HEK293 (cell line): ENCODE measurements at regions not wholly inside any gene's neighbourhood (a gene's known extent, or its start where the extent isn't known, plus 50 kb on each side); places are given as distances from the start of the nearest gene placed in this dataset.

Source experiments
- CTCF ChIA-PET: fragments of 350-600 bp; formaldehyde crosslinking; extraction: SDS; loops from one replicate; lab custom pipeline; 2021; ENCODE audit warnings: antibody characterized with exemption; lab: Yijun Ruan, JAX
- POLR2A ChIA-PET: fragments of 300-600 bp; formaldehyde crosslinking; extraction: SDS; loops from one replicate; lab custom pipeline; 2020; ENCODE audit warnings: antibody characterized with exemption, inconsistent platforms; lab: Yijun Ruan, JAX
- H3K27ac ChIP-seq: fragments of 200-500 bp; sonication (Bioruptor generic); 2 replicates; pipeline ENCODE4 v1.5.1; 2014; ENCODE audit warnings: low read depth, low read length, control low read depth, inconsistent platforms; ENCODE audit errors: extremely low read depth
- H3K36me3 ChIP-seq, 2 experiments: fragments of 200-500 bp in 1 of 2; sonication (Bioruptor generic) in 1 of 2; 1 replicate in 1 of 2; 2 replicates in 1 of 2; pipeline ENCODE4 v1.5.1; 2014 to 2017; ENCODE audit warnings: inconsistent platforms in 2 of 2, low read length in 2 of 2; ENCODE audit not compliant: control insufficient read depth in 2 of 2, insufficient read depth in 1 of 2
- H3K4me1 ChIP-seq: fragments of 200-500 bp; sonication (Bioruptor generic); 2 replicates; pipeline ENCODE4 v1.5.1; 2014; ENCODE audit warnings: mild to moderate bottlenecking, low read length, inconsistent platforms; ENCODE audit not compliant: control insufficient read depth, insufficient read depth
- H3K4me3 ChIP-seq: 2 replicates; pipeline ENCODE4 v1.5.1; 2011; ENCODE audit warnings: low read depth, mild to moderate bottlenecking, control low read depth, low read length, moderate library complexity
- H3K9me3 ChIP-seq: fragments of 200-500 bp; sonication (Bioruptor generic); 2 replicates; pipeline ENCODE4 v1.5.1; 2014; ENCODE audit warnings: low read depth, low read length, inconsistent platforms; ENCODE audit not compliant: control insufficient read depth, insufficient read depth
- GLIS2 ChIP-seq: fragments of 450-650 bp; formaldehyde crosslinking; IDR thresholded peaks from 2 replicates; pipeline ENCODE4 v1.5.1; 2016; ENCODE audit warnings: missing biosample characterization, missing genetic modification characterization
- HIC1 ChIP-seq: fragments of 450-650 bp; formaldehyde crosslinking; IDR thresholded peaks from 2 replicates; pipeline ENCODE4 v1.5.1; 2016; ENCODE audit warnings: missing biosample characterization, missing genetic modification characterization
- KLF1 ChIP-seq: fragments of 450-650 bp; formaldehyde crosslinking; IDR thresholded peaks from 2 replicates; pipeline ENCODE4 v1.5.1; 2016; ENCODE audit warnings: missing biosample characterization, missing genetic modification characterization
- KLF17 ChIP-seq: fragments of 450-650 bp; formaldehyde crosslinking; IDR thresholded peaks from 2 replicates; pipeline ENCODE4 v1.5.1; 2016; ENCODE audit warnings: missing biosample characterization, missing genetic modification characterization
- KLF9 ChIP-seq: fragments of 450-650 bp; formaldehyde crosslinking; IDR thresholded peaks from 2 replicates; pipeline ENCODE4 v1.5.1; 2016; ENCODE audit warnings: missing biosample characterization, missing genetic modification characterization, low read depth
- PATZ1 ChIP-seq: fragments of 450-650 bp; formaldehyde crosslinking; IDR thresholded peaks from 2 replicates; pipeline ENCODE4 v1.5.1; 2016; ENCODE audit warnings: missing biosample characterization, missing genetic modification characterization
- PRDM2 ChIP-seq: fragments of 450-650 bp; formaldehyde crosslinking; IDR thresholded peaks from 2 replicates; pipeline ENCODE4 v1.5.1; 2016; ENCODE audit warnings: missing biosample characterization, missing genetic modification characterization, borderline replicate concordance
- SP2 ChIP-seq: fragments of 450-650 bp; formaldehyde crosslinking; IDR thresholded peaks from 2 replicates; pipeline ENCODE4 v1.5.1; 2016; ENCODE audit warnings: missing biosample characterization, missing genetic modification characterization
- TRIM28 ChIP-seq: IDR thresholded peaks from 2 replicates; pipeline ENCODE4 v1.6.1; 2011; ENCODE audit warnings: low read length, control low read depth, borderline replicate concordance
- ZBTB11 ChIP-seq: fragments of 450-650 bp; formaldehyde crosslinking; conservative IDR thresholded peaks from 2 replicates; pipeline ENCODE4 v1.5.1; 2016; ENCODE audit warnings: low read depth, missing biosample characterization, missing genetic modification characterization
- ZBTB20 ChIP-seq: fragments of 450-650 bp; formaldehyde crosslinking; IDR thresholded peaks from 2 replicates; pipeline ENCODE4 v1.5.1; 2016; ENCODE audit warnings: missing biosample characterization, missing genetic modification characterization
- ZBTB8A ChIP-seq: fragments of 450-650 bp; formaldehyde crosslinking; IDR thresholded peaks from 2 replicates; pipeline ENCODE4 v1.5.1; 2016; ENCODE audit warnings: missing biosample characterization, missing genetic modification characterization
- ZNF112 ChIP-seq: fragments of 450-650 bp; formaldehyde crosslinking; IDR thresholded peaks from 2 replicates; pipeline ENCODE4 v1.5.0; 2017; ENCODE audit warnings: missing biosample characterization, missing genetic modification characterization
- ZNF335 ChIP-seq: fragments of 450-650 bp; formaldehyde crosslinking; conservative IDR thresholded peaks from 2 replicates; pipeline ENCODE4 v1.5.1; 2016; ENCODE audit warnings: missing biosample characterization, missing genetic modification characterization
- ZNF580 ChIP-seq: fragments of 450-650 bp; formaldehyde crosslinking; IDR thresholded peaks from 2 replicates; pipeline ENCODE4 v1.5.1; 2016; ENCODE audit warnings: missing biosample characterization, missing genetic modification characterization
- ZNF629 ChIP-seq: fragments of 450-650 bp; formaldehyde crosslinking; IDR thresholded peaks from 2 replicates; pipeline ENCODE4 v1.5.1; 2017; ENCODE audit warnings: missing biosample characterization, missing genetic modification characterization
- ZNF701 ChIP-seq: fragments of 450-650 bp; formaldehyde crosslinking; IDR thresholded peaks from 2 replicates; pipeline ENCODE4 v1.5.1; 2016; ENCODE audit warnings: missing biosample characterization, missing genetic modification characterization
- ZNF76 ChIP-seq: fragments of 450-650 bp; formaldehyde crosslinking; IDR thresholded peaks from 2 replicates; pipeline ENCODE4; 2016; ENCODE audit warnings: low read depth, missing biosample characterization, missing genetic modification characterization, borderline replicate concordance
- ZNF785 ChIP-seq: fragments of 450-650 bp; formaldehyde crosslinking; IDR thresholded peaks from 2 replicates; pipeline ENCODE4 v1.5.1; 2016; ENCODE audit warnings: missing biosample characterization, missing genetic modification characterization
- ZSCAN16 ChIP-seq: fragments of 450-650 bp; formaldehyde crosslinking; IDR thresholded peaks from 2 replicates; pipeline ENCODE4 v1.5.1; 2016; ENCODE audit warnings: missing biosample characterization, missing genetic modification characterization

- Histone ChIP-seq H3K36me3 (peaks cover 0 to 3% of the 10 kb centered on the region in 2 experiments; a peak in 1 of 3 replicates), H3K27ac (peak overlapping the region; percentile 55; the same call in 1 of the 2 replicates), H3K4me1 (peaks cover 6% of the 10 kb centered on the region), H3K4me3 (peak overlapping the region; percentile 45), H3K9me3 (no peaks in the 10 kb centered on the region)
- ChIA-PET CTCF (interaction anchor here (0.6 to 3.2 kb wide), 20 partner anchors 9 to 588 kb away, joined by 3 to 173 read pairs (median 8); partner anchors contain the start of genes NXN and TIMM22), POLR2A (interaction anchor here (0.5 kb wide), 1 partner anchor 266 kb away, joined by 3 read pairs; no protein-coding TSS in a partner anchor)
- peak; percentile 86 for TF ChIP-seq ZNF335 (tag by site-specific recombination)
- TF ChIP-seq KLF1: peak; percentile 89
- TF ChIP-seq PATZ1 (tag by site-specific recombination): peak; percentile 87
- TF ChIP-seq ZNF629: 0 out of 2 replicates have a peak, but pooled peaks have one; percentile 11
- peak; percentile 38; the same call in 1 of the 2 replicates for TF ChIP-seq ZBTB20
- TF ChIP-seq ZNF785 (tag by site-specific recombination): no peak
- no peak; the same call in 1 of the 2 replicates for TF ChIP-seq SP2 (tag by site-specific recombination)
- TF ChIP-seq ZNF701 (tag by site-specific recombination): no peak
- TF ChIP-seq PRDM2 (tag by site-specific recombination): 0 out of 2 replicates have a peak, but pooled peaks have one; percentile 32
- TF ChIP-seq KLF17: 0 out of 2 replicates have a peak, but pooled peaks have one; percentile 12
- TF ChIP-seq ZSCAN16 (tag by site-specific recombination): 0 out of 2 replicates have a peak, but pooled peaks have one; percentile 10
- no peak for TF ChIP-seq TRIM28
- TF ChIP-seq ZBTB11 (tag by site-specific recombination): peak; percentile 50; the same call in 1 of the 2 replicates
- peak; percentile 53; the same call in 1 of the 2 replicates for TF ChIP-seq KLF9 (tag by site-specific recombination)
- TF ChIP-seq GLIS2: peak; percentile 96
- TF ChIP-seq ZNF112: no peak
- TF ChIP-seq HIC1 (tag by site-specific recombination): 0 out of 2 replicates have a peak, but pooled peaks have one; percentile 23
- 0 out of 2 replicates have a peak, but pooled peaks have one; percentile 32 for TF ChIP-seq ZNF580 (tag by site-specific recombination)
- TF ChIP-seq ZBTB8A: no peak; the same call in 1 of the 2 replicates
- TF ChIP-seq ZNF76 (tag by site-specific recombination): peak; percentile 37; the same call in 1 of the 2 replicates
These were observed 58.2 kb upstream of the RPH3AL start for GRCh38 chr17:410543-411401.
